SK-N-SH (cell line): ENCODE measurements at regions not wholly inside any gene's neighbourhood (a gene's known extent, or its start where the extent isn't known, plus 50 kb on each side); places are given as distances from the start of the nearest gene placed in this dataset.

ENCODE experiments used
- CTCF ChIA-PET: fragments of 300-600, 350-600 bp; formaldehyde crosslinking; extraction: SDS; loops from one replicate; lab custom pipeline; 2021; lab: Yijun Ruan, JAX
- POLR2A ChIA-PET: fragments of 350-600 bp; sonication (Branson Sonifier 250); formaldehyde crosslinking; extraction: SDS; loops from one replicate; lab custom pipeline; 2020; ENCODE audit warnings: antibody characterized with exemption, inconsistent platforms; lab: Yijun Ruan, JAX
- DNase-seq: peaks from one replicate; pipeline ENCODE4 v3.0.0; 2012
- H2AFZ ChIP-seq: fragments of 200-600 bp; sonication (generic); 2 replicates; pipeline ENCODE4 v1.8.1; 2016; ENCODE audit warnings: antibody characterized with exemption, mild to moderate bottlenecking, low read depth
- H3F3A ChIP-seq: fragments of 200-600 bp; sonication (generic); replicated peaks from 2 replicates; pipeline ENCODE3; 2016; ENCODE audit warnings: antibody characterized with exemption, mild to moderate bottlenecking; ENCODE audit not compliant: insufficient read depth
- H3K27ac ChIP-seq, 2 experiments: fragments of 200-500 bp in 1 of 2; fragments of 200-600 bp in 1 of 2; sonication (Bioruptor generic) in 1 of 2; sonication (generic), shearing (Covaris generic) in 1 of 2; 2 replicates each; pipeline versions ENCODE4 v1.5.1 to v1.6.1; 2014 to 2016; ENCODE audit warnings: low read depth in 2 of 2, inconsistent platforms in 1 of 2, low read length in 1 of 2, mild to moderate bottlenecking in 1 of 2, mixed read lengths in 1 of 2
- H3K27me3 ChIP-seq: fragments of 200-600 bp; sonication (generic), shearing (Covaris generic); 2 replicates; pipeline ENCODE4 v1.6.1; 2016; ENCODE audit warnings: mixed run types; ENCODE audit not compliant: insufficient read depth
- H3K36me3 ChIP-seq, 2 experiments: fragments of 200-500 bp in 1 of 2; fragments of 200-600 bp in 1 of 2; sonication (Bioruptor generic) in 1 of 2; sonication (generic) in 1 of 2; replicated peaks in 1 of 2; 2 replicates each; pipeline versions ENCODE3 to v1.5.1; 2014 to 2016; ENCODE audit warnings: low read length in 1 of 2, mild to moderate bottlenecking in 1 of 2; ENCODE audit not compliant: insufficient read depth in 2 of 2, control insufficient read depth in 1 of 2
- H3K4me1 ChIP-seq, 2 experiments: fragments of 200-500 bp in 1 of 2; fragments of 200-600 bp in 1 of 2; sonication (Bioruptor generic) in 1 of 2; sonication (generic), shearing (Covaris generic) in 1 of 2; 2 replicates each; pipeline versions ENCODE4 v1.5.1 to v1.6.1; 2014 to 2016; ENCODE audit warnings: low read depth in 1 of 2, low read length in 1 of 2, mixed run types in 1 of 2; ENCODE audit not compliant: insufficient read depth in 2 of 2, control insufficient read depth in 1 of 2
- H3K4me2 ChIP-seq: fragments of 200-600 bp; sonication (generic), shearing (Covaris generic); 2 replicates; pipeline ENCODE4 v1.6.1; 2017; ENCODE audit warnings: mixed run types
- H3K4me3 ChIP-seq, 2 experiments: fragments of 200-500 bp in 1 of 2; fragments of 200-600 bp in 1 of 2; sonication (Bioruptor generic) in 1 of 2; sonication (generic), shearing (Covaris generic) in 1 of 2; 2 replicates each; pipeline versions ENCODE4 v1.5.1 to v1.8.1; 2014 to 2016; ENCODE audit warnings: low read depth in 2 of 2, inconsistent platforms in 1 of 2, low read length in 1 of 2, mild to moderate bottlenecking in 1 of 2, mixed read lengths in 1 of 2, moderate library complexity in 1 of 2
- H3K79me2 ChIP-seq: fragments of 200-600 bp; sonication (generic); 2 replicates; pipeline ENCODE4 v1.8.1; 2017; ENCODE audit warnings: mild to moderate bottlenecking; ENCODE audit not compliant: insufficient read depth
- H3K9ac ChIP-seq: fragments of 200-600 bp; sonication (generic); 2 replicates; pipeline ENCODE4 v1.6.1; 2017; ENCODE audit warnings: mixed run types
- H3K9me2 ChIP-seq: fragments of 200-600 bp; sonication (generic); 2 replicates; pipeline ENCODE4 v1.6.1; 2017; ENCODE audit warnings: mixed run types
- H3K9me3 ChIP-seq: fragments of 200-600 bp; sonication (generic); 2 replicates; pipeline ENCODE4 v1.6.1; 2017; ENCODE audit warnings: mixed run types, mild to moderate bottlenecking, moderate library complexity
- H4K20me1 ChIP-seq: fragments of 200-600 bp; sonication (generic); 2 replicates; pipeline ENCODE4 v1.6.1; 2017; ENCODE audit warnings: mild to moderate bottlenecking, mixed run types; ENCODE audit not compliant: insufficient read depth
- CTCF ChIP-seq: fragments of 200-600 bp; sonication (generic); IDR thresholded peaks from 2 replicates; pipeline ENCODE4 v1.6.1; 2017; ENCODE audit warnings: antibody characterized with exemption, mild to moderate bottlenecking, moderate library complexity
- EP300 ChIP-seq, 2 experiments: IDR thresholded peaks; 2 replicates each; pipeline versions ENCODE4 v1.4.0 to v1.6.1; 2012; ENCODE audit warnings: borderline replicate concordance in 1 of 2, low read depth in 1 of 2, low read length in 1 of 2
- EZH2phosphoT487 ChIP-seq: fragments of 200-600 bp; sonication (generic); IDR thresholded peaks from 2 replicates; pipeline ENCODE4 v1.6.1; 2017; ENCODE audit warnings: low read depth, mixed run types, mild to moderate bottlenecking, antibody characterized with exemption, moderate library complexity, borderline replicate concordance
- FOXM1 ChIP-seq: IDR thresholded peaks from 2 replicates; pipeline ENCODE4 v1.4.0; 2012; ENCODE audit warnings: low read depth, mild to moderate bottlenecking
- GABPA ChIP-seq: IDR thresholded peaks from 2 replicates; pipeline ENCODE4 v1.4.0; 2012; ENCODE audit warnings: low read depth, mild to moderate bottlenecking
- IRF3 ChIP-seq: fragments of 150-350 bp; IDR thresholded peaks from 2 replicates; pipeline ENCODE4 v1.6.1; 2016; ENCODE audit warnings: mild to moderate bottlenecking, low read depth, low read length
- MAX ChIP-seq: IDR thresholded peaks from 2 replicates; pipeline ENCODE4 v1.4.0; 2012; ENCODE audit warnings: low read depth
- MEF2A ChIP-seq: IDR thresholded peaks from 2 replicates; pipeline ENCODE4 v1.4.0; 2012; ENCODE audit warnings: low read depth, borderline replicate concordance
- MXI1 ChIP-seq: IDR thresholded peaks from 2 replicates; pipeline ENCODE4 v1.6.1; 2012; ENCODE audit warnings: mild to moderate bottlenecking, low read depth, low read length, improper control_type of control experiment
- NFIC ChIP-seq: IDR thresholded peaks from 2 replicates; pipeline ENCODE4 v1.4.0; 2012; ENCODE audit warnings: borderline replicate concordance
- POLR2AphosphoS5 ChIP-seq: IDR thresholded peaks from 2 replicates; pipeline ENCODE4 v1.6.1; 2012; ENCODE audit warnings: low read depth, low read length
- RAD21 ChIP-seq: IDR thresholded peaks from 2 replicates; pipeline ENCODE4 v1.6.1; 2012; ENCODE audit warnings: mild to moderate bottlenecking, low read length
- RCOR1 ChIP-seq: fragments of 150-350 bp; IDR thresholded peaks from 2 replicates; pipeline ENCODE4 v1.6.1; 2017; ENCODE audit warnings: antibody characterized with exemption, low read length
- RXRA ChIP-seq: IDR thresholded peaks from 2 replicates; pipeline ENCODE4 v1.4.0; 2012; ENCODE audit warnings: low read depth, mild to moderate bottlenecking, borderline replicate concordance
- SIN3A ChIP-seq: IDR thresholded peaks from 2 replicates; pipeline ENCODE4 v1.6.1; 2012; ENCODE audit warnings: low read depth, mild to moderate bottlenecking, low read length, moderate library complexity, borderline replicate concordance
- SMC3 ChIP-seq: IDR thresholded peaks from 2 replicates; pipeline ENCODE4 v1.6.1; 2012; ENCODE audit warnings: low read depth, low read length, improper control_type of control experiment
- TAF1 ChIP-seq: IDR thresholded peaks from 2 replicates; pipeline ENCODE4 v1.6.1; 2012; ENCODE audit warnings: low read depth, mild to moderate bottlenecking, low read length, moderate library complexity, borderline replicate concordance
- TEAD4 ChIP-seq: IDR thresholded peaks from 2 replicates; pipeline ENCODE4 v1.4.0; 2012; ENCODE audit warnings: mild to moderate bottlenecking, borderline replicate concordance; ENCODE audit not compliant: insufficient read depth
- USF2 ChIP-seq: fragments of 150-350 bp; IDR thresholded peaks from 2 replicates; pipeline ENCODE4 v1.6.1; 2017; ENCODE audit warnings: antibody characterized with exemption, low read length, low read depth, borderline replicate concordance
- WGBS: methylation state at CpG from one replicate; pipeline ENCODE4 v1.1.6; 2017; ENCODE audit warnings: low lambda C conversion rate; 5-methylcytosine and 5-hydroxymethylcytosine counted together

GRCh38 chr7:79531905-79532664 is 78.6 kb upstream of the MAGI2 start:
- Histone ChIP-seq H3K9ac (no peak overlapping the region), H3K9me3 (no peaks in the 10 kb centered on the region), H3K4me1 (no peaks in the 10 kb centered on the region; a peak in 2 of 4 replicates), H3K9me2 (no peaks in the 10 kb centered on the region), H3K27ac (no peak overlapping the region), H3K36me3 (no peaks in the 10 kb centered on the region), H3K4me2 (no peak overlapping the region), H3K79me2 (no peaks in the 10 kb centered on the region), H3K4me3 (no peak overlapping the region), H3F3A (no peaks in the 10 kb centered on the region), H2AFZ (no peak overlapping the region), H3K27me3 (no peaks in the 10 kb centered on the region), H4K20me1 (no peaks in the 10 kb centered on the region)
- no peak for DNase-seq
- TF ChIP-seq RXRA (no peak), TAF1 (no peak), TEAD4 (no peak), GABPA (no peak), RCOR1 (no peak), IRF3 (no peak), RAD21 (no peak)
- ChIA-PET CTCF (no interaction called here), POLR2A (no interaction called here)
- whole genome bisulfite sequencing: 74% methylated on average over 4 of the region's 4 CpGs

- 88% methylated on average over 3 of the region's 3 CpGs for WGBS
- H3K27ac ChIP-seq: no peak overlapping the region
- CTCF ChIA-PET: interaction anchor here (1.8 kb wide), 1 partner anchor 517 kb away, joined by 5 read pairs; no protein-coding TSS in a partner anchor
- H3K79me2 ChIP-seq: no peaks in the 10 kb centered on the region
- DNase-seq: no peak
- H2AFZ ChIP-seq: no peak overlapping the region
- no peaks in the 10 kb centered on the region for H3K9me3 ChIP-seq
- H3K9me2 ChIP-seq: no peaks in the 10 kb centered on the region
- POLR2A ChIA-PET: no interaction called here
- H3K36me3 ChIP-seq: no peaks in the 10 kb centered on the region
- no peak overlapping the region for H3K4me2 ChIP-seq
- TF ChIP-seq EZH2phosphoT487 (no peak), MAX (no peak), MXI1 (no peak), SIN3A (no peak), SMC3 (no peak), NFIC (no peak), MEF2A (no peak), CTCF (no peak), FOXM1 (no peak), POLR2AphosphoS5 (no peak), EP300 (IDR thresholded peaks at IDR 0.05; ENCODE audit: borderline replicate concordance in 1 of 2, low read depth in 1 of 2, low read length in 1 of 2) (no peak), RXRA (no peak), IRF3 (no peak), USF2 (no peak)
- H3F3A ChIP-seq: no peaks in the 10 kb centered on the region
- no peaks in the 10 kb centered on the region; a peak in 2 of 4 replicates for H3K4me1 ChIP-seq
- H4K20me1 ChIP-seq: no peaks in the 10 kb centered on the region
- no peak overlapping the region for H3K4me3 ChIP-seq
- no peak overlapping the region for H3K9ac ChIP-seq
- H3K27me3 ChIP-seq: no peaks in the 10 kb centered on the region
Observed at GRCh38 chr7:79531116-79531515, 77.6 kb upstream of the MAGI2 start.
